ENCODE measurements at regions not wholly inside any gene's neighbourhood (a gene's known extent, or its start where the extent isn't known, plus 50 kb on each side); places are given as distances from the start of the nearest gene placed in this dataset.
"Not testable (repeated sequence)": the region's sequence is repeated elsewhere in the genome, so short reads cannot be mapped to it uniquely, and the experiment has no call there.

- DNase-seq (ENCODE audit: low read depth): no peak
Observed at GRCh38 chr1:34369701-34370455, 193.2 kb downstream of the C1orf94 start.

GRCh38 chr1:34370748-34371147 is 194.0 kb downstream of the C1orf94 start:
- DNase-seq (ENCODE audit: low read depth): no peak

GRCh38 chr1:34371179-34371578 is 194.5 kb downstream of the C1orf94 start:
- not testable (repeated sequence) for DNase-seq (ENCODE audit: low read depth)

- DNase-seq (ENCODE audit: low read depth): no peak
Observed at GRCh38 chr1:34371829-34372532, 195.3 kb downstream of the C1orf94 start.

- no peak for DNase-seq (ENCODE audit: low read depth)
Observed at GRCh38 chr1:34372891-34373290, 196.2 kb downstream of the C1orf94 start.

- DNase-seq (ENCODE audit: low read depth): no peak
Observed at GRCh38 chr1:34373912-34374311, 197.2 kb downstream of the C1orf94 start.

GRCh38 chr1:34376531-34376930 is 199.8 kb downstream of the C1orf94 start:
- no peak for DNase-seq (ENCODE audit: low read depth)

GRCh38 chr1:34378968-34379856 is 202.5 kb downstream of the C1orf94 start:
- no peak for DNase-seq (ENCODE audit: low read depth)

GRCh38 chr1:34379911-34380310 is 203.2 kb downstream of the C1orf94 start:
- no peak for DNase-seq (ENCODE audit: low read depth)

- no peak for DNase-seq (ENCODE audit: low read depth)
Observed at GRCh38 chr1:34380526-34381124, 203.9 kb downstream of the C1orf94 start.

- DNase-seq (ENCODE audit: low read depth): no peak
Observed at GRCh38 chr1:34389974-34390373, 213.3 kb downstream of the C1orf94 start.

GRCh38 chr1:34396042-34396441 is 219.3 kb downstream of the C1orf94 start:
- DNase-seq (ENCODE audit: low read depth): no peak

GRCh38 chr1:34398241-34398915 is 221.7 kb downstream of the C1orf94 start:
- DNase-seq (ENCODE audit: low read depth): no peak

GRCh38 chr1:34398916-34399275 is 222.2 kb downstream of the C1orf94 start:
- no peak for DNase-seq (ENCODE audit: low read depth)

- no peak for DNase-seq (ENCODE audit: low read depth)
Observed at GRCh38 chr1:34400675-34401074, 224.0 kb downstream of the C1orf94 start.

- DNase-seq (ENCODE audit: low read depth): no peak
Observed at GRCh38 chr1:34403156-34403555, 226.4 kb downstream of the C1orf94 start.

GRCh38 chr1:34404804-34405203 is 228.1 kb downstream of the C1orf94 start:
- no peak for DNase-seq (ENCODE audit: low read depth)

GRCh38 chr1:34405266-34405959 is 228.7 kb downstream of the C1orf94 start:
- no peak for DNase-seq (ENCODE audit: low read depth)

GRCh38 chr1:34406377-34406776 is 229.7 kb downstream of the C1orf94 start:
- DNase-seq (ENCODE audit: low read depth): no peak

GRCh38 chr1:34406833-34407539 is 230.3 kb downstream of the C1orf94 start:
- DNase-seq (ENCODE audit: low read depth): no peak
